Endodermal cell (in vitro differentiated cells): ENCODE measurements at regions not wholly inside any gene's neighbourhood (a gene's known extent, or its start where the extent isn't known, plus 50 kb on each side); places are given as distances from the start of the nearest gene placed in this dataset.

Experiments
- DNase-seq: peaks from one replicate; pipeline ENCODE4 v3.0.0-alpha.2; 2017
- H3K27ac ChIP-seq: 2 replicates; pipeline ENCODE4 v1.5.1; 2013; ENCODE audit warnings: mild to moderate bottlenecking, low read depth, low read length, moderate library complexity
- H3K27me3 ChIP-seq: 2 replicates; pipeline ENCODE4 v1.6.1; 2013; ENCODE audit warnings: mild to moderate bottlenecking, low read length, moderate library complexity; ENCODE audit not compliant: insufficient read depth, control insufficient read depth, poor library complexity, severe bottlenecking
- H3K36me3 ChIP-seq: 2 replicates; pipeline ENCODE4 v1.7.0; 2013; ENCODE audit warnings: mild to moderate bottlenecking, low read length, moderate library complexity; ENCODE audit not compliant: control insufficient read depth, insufficient read depth
- H3K4me1 ChIP-seq: one replicate; pipeline ENCODE4 v1.7.0; 2013; ENCODE audit warnings: low read length; ENCODE audit not compliant: control insufficient read depth, insufficient read depth
- H3K4me3 ChIP-seq: 2 replicates; pipeline ENCODE4 v1.5.1; 2013; ENCODE audit warnings: mild to moderate bottlenecking, low read length, moderate library complexity
- H3K9ac ChIP-seq: 2 replicates; pipeline ENCODE4 v1.6.1; 2013; ENCODE audit warnings: mild to moderate bottlenecking, low read length, moderate library complexity; ENCODE audit not compliant: poor library complexity, severe bottlenecking; ENCODE audit errors: extremely low read depth
- H3K9me3 ChIP-seq: 2 replicates; pipeline ENCODE4 v1.6.1; 2013; ENCODE audit warnings: mild to moderate bottlenecking, low read length, moderate library complexity; ENCODE audit not compliant: control insufficient read depth
- H3K27ac Mint-ChIP-seq: 2 replicates; pipeline ENCODE4 v1.8.0; 2020; ENCODE audit warnings: mixed read lengths
- H3K27me3 Mint-ChIP-seq: 2 replicates; pipeline ENCODE4 v1.8.0; 2021; ENCODE audit warnings: mild to moderate bottlenecking, mixed read lengths; ENCODE audit not compliant: insufficient read depth
- H3K36me3 Mint-ChIP-seq: 2 replicates; pipeline ENCODE4 v1.8.0; 2020; ENCODE audit warnings: low read depth, mixed read lengths
- H3K4me1 Mint-ChIP-seq: 2 replicates; pipeline ENCODE4 v1.8.0; 2020; ENCODE audit warnings: mixed read lengths
- H3K4me3 Mint-ChIP-seq: 2 replicates; pipeline ENCODE4 v1.8.0; 2020; ENCODE audit warnings: mild to moderate bottlenecking, moderate library complexity, mixed read lengths
- H3K9me3 Mint-ChIP-seq: 2 replicates; pipeline ENCODE4 v1.8.0; 2020; ENCODE audit warnings: mild to moderate bottlenecking, mixed read lengths
- WGBS, 2 experiments: methylation state at CpG; one replicate each; pipeline versions ENCODE4 v1.1.5 to v1.1.7; 2013; ENCODE audit warnings: missing lambda C conversion rate in 2 of 2, mixed read lengths in 1 of 2; ENCODE audit not compliant: insufficient coverage in 1 of 2, insufficient read length in 1 of 2; 5-methylcytosine and 5-hydroxymethylcytosine counted together
- TF ChIP-seq, protein P1 (sequence below): fragments of 200-600 bp; sonication (generic); conservative IDR thresholded peaks from 2 replicates; pipeline ENCODE4 v1.5.0; 2021; ENCODE audit warnings: antibody characterized with exemption, mild to moderate bottlenecking

DNA sequence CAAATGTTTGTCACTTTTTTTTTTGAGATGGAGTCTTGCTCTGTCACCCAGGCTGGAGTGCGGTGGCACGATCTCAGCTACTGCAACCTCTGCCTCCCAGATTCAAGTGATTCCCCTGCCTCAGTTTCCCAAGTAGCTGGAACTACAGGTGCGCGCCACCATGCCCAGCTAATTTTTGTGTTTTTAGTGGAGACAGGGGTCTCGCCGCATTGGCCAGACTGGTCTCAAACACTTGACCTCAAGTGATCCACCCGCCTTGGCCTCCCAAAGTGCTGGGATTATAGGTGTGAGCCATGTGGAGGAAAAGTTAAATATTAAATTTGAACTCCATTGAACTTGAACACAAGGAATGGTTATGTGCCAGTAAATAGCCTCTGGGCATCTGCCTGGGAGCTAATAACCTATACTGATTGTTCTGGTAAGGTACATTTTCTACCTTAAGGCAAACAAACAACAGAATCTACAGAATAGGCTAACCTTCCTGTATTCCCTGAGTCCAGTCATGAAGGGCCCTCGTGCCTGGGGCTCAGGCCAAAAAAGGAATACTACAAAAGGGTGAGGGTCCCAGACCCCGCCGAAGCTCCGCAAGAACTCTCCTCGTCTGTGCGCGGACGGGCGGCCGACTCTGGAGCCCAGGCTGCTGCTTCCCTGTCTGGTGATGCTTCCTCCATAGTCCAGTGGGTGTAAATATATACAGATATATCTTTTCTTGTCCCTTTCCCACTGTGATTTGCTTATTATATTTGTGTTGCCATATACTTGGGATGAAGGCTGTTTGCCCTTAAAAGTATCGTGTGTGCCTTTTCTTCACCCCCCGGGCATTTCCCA is 74.0 kb upstream of the EIF5 start:
- DNase-seq: no peak
- Histone ChIP-seq H3K36me3 (no peaks in the 10 kb centered on the region), H3K9me3 (no peaks in the 10 kb centered on the region), H3K27me3 (no peaks in the 10 kb centered on the region), H3K27ac (no peak overlapping the region), H3K9ac (no peak overlapping the region), H3K4me3 (no peak overlapping the region), H3K4me1 (no peaks in the 10 kb centered on the region)
- Mint-ChIP-seq H3K4me3 (no peak overlapping the region), H3K27me3 (peaks cover 4% of the 10 kb centered on the region), H3K9me3 (peaks cover 5% of the 10 kb centered on the region), H3K4me1 (no peaks in the 10 kb centered on the region), H3K27ac (no peak overlapping the region), H3K36me3 (no peaks in the 10 kb centered on the region)
- whole genome bisulfite sequencing, 2 experiments: 89 to 95% methylated on average over 15 to 19 of the region's 19 CpGs
- TF ChIP-seq, protein P1, sequence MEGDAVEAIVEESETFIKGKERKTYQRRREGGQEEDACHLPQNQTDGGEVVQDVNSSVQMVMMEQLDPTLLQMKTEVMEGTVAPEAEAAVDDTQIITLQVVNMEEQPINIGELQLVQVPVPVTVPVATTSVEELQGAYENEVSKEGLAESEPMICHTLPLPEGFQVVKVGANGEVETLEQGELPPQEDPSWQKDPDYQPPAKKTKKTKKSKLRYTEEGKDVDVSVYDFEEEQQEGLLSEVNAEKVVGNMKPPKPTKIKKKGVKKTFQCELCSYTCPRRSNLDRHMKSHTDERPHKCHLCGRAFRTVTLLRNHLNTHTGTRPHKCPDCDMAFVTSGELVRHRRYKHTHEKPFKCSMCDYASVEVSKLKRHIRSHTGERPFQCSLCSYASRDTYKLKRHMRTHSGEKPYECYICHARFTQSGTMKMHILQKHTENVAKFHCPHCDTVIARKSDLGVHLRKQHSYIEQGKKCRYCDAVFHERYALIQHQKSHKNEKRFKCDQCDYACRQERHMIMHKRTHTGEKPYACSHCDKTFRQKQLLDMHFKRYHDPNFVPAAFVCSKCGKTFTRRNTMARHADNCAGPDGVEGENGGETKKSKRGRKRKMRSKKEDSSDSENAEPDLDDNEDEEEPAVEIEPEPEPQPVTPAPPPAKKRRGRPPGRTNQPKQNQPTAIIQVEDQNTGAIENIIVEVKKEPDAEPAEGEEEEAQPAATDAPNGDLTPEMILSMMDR: no peak

DNA sequence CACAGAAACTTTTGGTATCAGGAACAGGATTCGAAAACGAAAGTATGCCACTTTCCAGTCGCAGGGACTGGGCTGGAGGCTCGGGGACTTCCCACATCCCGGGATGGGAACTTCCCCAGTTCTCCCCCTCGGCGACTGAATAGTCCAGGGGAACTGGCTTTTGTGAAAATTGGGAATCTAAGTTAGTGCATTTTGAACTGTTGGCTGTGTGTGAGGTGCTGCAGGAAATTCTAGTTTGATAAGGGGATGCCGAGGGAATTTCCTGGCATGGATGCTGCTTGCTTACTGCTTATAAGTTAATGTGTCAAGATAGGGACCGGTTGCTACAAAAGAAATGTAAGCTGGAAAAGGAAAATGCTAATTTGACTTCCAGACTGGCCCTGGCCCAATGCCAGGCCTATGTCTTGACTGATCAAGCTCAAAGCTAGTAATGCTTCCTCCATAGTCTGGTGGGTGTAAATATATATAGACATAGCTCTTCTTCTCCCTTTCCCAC is 73.4 kb upstream of the EIF5 start:
- H3K9ac ChIP-seq: no peak overlapping the region
- Mint-ChIP-seq H3K36me3 (no peaks in the 10 kb centered on the region), H3K27me3 (peaks cover 4% of the 10 kb centered on the region), H3K9me3 (peaks cover 8% of the 10 kb centered on the region), H3K4me1 (no peaks in the 10 kb centered on the region), H3K4me3 (no peak overlapping the region), H3K27ac (no peak overlapping the region)
- DNase-seq: no peak
- no peak overlapping the region for H3K27ac ChIP-seq
- WGBS, 2 experiments: 67 to 76% methylated on average over 7 to 9 of the region's 9 CpGs
- H3K9me3 ChIP-seq: no peaks in the 10 kb centered on the region
- TF ChIP-seq, protein P1: no peak
- no peaks in the 10 kb centered on the region for H3K4me1 ChIP-seq
- H3K36me3 ChIP-seq: no peaks in the 10 kb centered on the region
- no peaks in the 10 kb centered on the region for H3K27me3 ChIP-seq
- no peak overlapping the region for H3K4me3 ChIP-seq

DNA sequence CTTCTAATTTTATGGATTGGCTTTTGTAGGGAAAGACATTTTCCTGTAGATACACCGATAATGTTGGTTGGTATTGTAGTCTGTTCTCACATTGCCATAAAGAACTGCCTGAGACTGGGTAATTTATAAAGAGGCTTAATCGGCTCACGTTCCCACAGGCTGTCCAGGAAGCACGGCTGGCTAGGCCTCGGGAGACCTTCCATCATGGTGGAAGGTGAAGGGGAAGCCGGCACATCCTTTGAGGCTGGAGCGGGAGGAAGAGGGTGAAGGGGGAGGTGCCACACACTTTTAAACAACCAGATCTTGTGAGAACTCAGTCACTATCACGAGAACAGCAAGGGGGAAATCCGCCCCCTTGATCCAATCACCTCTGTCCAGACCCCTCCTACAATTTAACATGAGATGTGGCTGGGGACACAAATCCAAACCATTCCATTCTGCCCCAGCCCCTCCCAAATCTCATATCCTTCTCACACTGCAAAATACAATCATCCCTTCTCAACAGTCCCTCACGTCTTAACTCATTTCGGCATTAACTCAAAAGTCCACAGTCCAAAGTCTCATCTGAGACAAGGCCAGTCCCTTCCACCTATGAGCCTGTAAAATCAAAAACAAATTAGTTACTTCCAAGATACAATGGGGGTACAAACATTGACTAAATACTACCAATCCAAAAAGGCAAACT is 66.7 kb upstream of the EIF5 start:
- TF ChIP-seq, protein P1: no peak
- Histone ChIP-seq H3K36me3 (no peaks in the 10 kb centered on the region), H3K27me3 (no peaks in the 10 kb centered on the region), H3K27ac (no peak overlapping the region), H3K4me3 (no peak overlapping the region), H3K9ac (no peak overlapping the region), H3K9me3 (peaks cover 3% of the 10 kb centered on the region), H3K4me1 (no peaks in the 10 kb centered on the region)
- Mint-ChIP-seq H3K27me3 (peaks cover 4% of the 10 kb centered on the region), H3K9me3 (peaks cover 17% of the 10 kb centered on the region), H3K4me1 (peaks cover 4% of the 10 kb centered on the region), H3K36me3 (no peaks in the 10 kb centered on the region), H3K4me3 (no peak overlapping the region), H3K27ac (no peak overlapping the region)
- 87 to 93% methylated on average over 6 to 11 of the region's 11 CpGs for WGBS, 2 experiments
- no peak for DNase-seq
